HEK293 (cell line): ENCODE measurements at regions not wholly inside any gene's neighbourhood (a gene's known extent, or its start where the extent isn't known, plus 50 kb on each side); places are given as distances from the start of the nearest gene placed in this dataset.

Experiments used
- ZNF174 ChIP-seq: fragments of 450-650 bp; formaldehyde crosslinking; IDR thresholded peaks from 2 replicates; pipeline ENCODE4 v1.5.0; 2017; ENCODE audit warnings: missing biosample characterization, mild to moderate bottlenecking, missing genetic modification characterization
- TF ChIP-seq, protein P1 (sequence below): fragments of 450-650 bp; formaldehyde crosslinking; IDR thresholded peaks from 2 replicates; pipeline ENCODE4 v1.5.1; 2016; ENCODE audit warnings: missing biosample characterization, missing genetic modification characterization

DNA sequence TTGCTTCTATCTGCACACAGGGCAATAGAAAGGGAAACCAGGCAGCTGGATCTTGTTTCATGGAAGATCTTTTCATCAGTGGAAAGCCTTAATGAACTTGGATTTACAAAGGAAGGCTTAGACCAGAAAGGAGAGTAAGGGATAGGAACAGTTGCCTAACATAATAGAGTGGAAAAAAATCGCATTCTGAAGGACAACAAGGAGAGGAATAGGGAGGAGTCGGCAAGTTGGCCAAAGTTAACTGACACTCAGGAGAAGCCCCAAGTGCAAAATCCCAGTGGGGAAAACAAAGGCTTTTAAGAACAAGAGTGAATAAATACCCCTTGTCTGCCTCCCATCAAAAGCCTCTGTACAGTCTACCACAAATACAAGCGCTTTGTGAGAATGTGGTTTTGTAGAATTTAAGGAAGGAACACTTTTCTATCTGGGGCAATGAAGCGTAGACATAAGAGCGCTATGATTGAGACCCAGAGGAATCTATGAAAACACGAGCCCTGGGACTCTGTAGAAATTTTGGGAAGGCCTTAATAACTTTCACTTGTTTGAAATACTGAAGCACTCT, 74.1 kb downstream of the ZNF648 start:
- TF ChIP-seq, protein P1, sequence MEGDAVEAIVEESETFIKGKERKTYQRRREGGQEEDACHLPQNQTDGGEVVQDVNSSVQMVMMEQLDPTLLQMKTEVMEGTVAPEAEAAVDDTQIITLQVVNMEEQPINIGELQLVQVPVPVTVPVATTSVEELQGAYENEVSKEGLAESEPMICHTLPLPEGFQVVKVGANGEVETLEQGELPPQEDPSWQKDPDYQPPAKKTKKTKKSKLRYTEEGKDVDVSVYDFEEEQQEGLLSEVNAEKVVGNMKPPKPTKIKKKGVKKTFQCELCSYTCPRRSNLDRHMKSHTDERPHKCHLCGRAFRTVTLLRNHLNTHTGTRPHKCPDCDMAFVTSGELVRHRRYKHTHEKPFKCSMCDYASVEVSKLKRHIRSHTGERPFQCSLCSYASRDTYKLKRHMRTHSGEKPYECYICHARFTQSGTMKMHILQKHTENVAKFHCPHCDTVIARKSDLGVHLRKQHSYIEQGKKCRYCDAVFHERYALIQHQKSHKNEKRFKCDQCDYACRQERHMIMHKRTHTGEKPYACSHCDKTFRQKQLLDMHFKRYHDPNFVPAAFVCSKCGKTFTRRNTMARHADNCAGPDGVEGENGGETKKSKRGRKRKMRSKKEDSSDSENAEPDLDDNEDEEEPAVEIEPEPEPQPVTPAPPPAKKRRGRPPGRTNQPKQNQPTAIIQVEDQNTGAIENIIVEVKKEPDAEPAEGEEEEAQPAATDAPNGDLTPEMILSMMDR (tag by site-specific recombination), result no peak
- no peak for TF ChIP-seq ZNF174 (tag by site-specific recombination)
